CD4-positive, alpha-beta T cell (primary cell): ENCODE measurements at regions not wholly inside any gene's neighbourhood (a gene's known extent, or its start where the extent isn't known, plus 50 kb on each side); places are given as distances from the start of the nearest gene placed in this dataset.
A peak's percentile ranks its signal among the peaks of the same experiment; 100 is the strongest.

ENCODE experiments used
- ATAC-seq: fragments of 200-7000 bp; cut with Tn5 transposase; one replicate; pipeline ENCODE4 v1.10.0; 2022; ENCODE audit warnings: mild to moderate bottlenecking; ENCODE audit not compliant: poor library complexity
- CTCF ChIA-PET: fragments of 350-600 bp; sonication (Branson Sonifier 250); formaldehyde crosslinking; loops from one replicate; lab custom pipeline; 2021; ENCODE audit warnings: antibody characterized with exemption, inconsistent platforms; lab: Charles Lee
- POLR2A ChIA-PET: fragments of 350-600 bp; sonication (Branson Sonifier 250); formaldehyde crosslinking; loops from one replicate; lab custom pipeline; 2021; ENCODE audit warnings: antibody characterized with exemption, inconsistent platforms; lab: Charles Lee
- DNase-seq, 14 experiments: peaks; one replicate each; pipeline ENCODE4 v3.0.0-alpha.2; 2013 to 2020; ENCODE audit warnings: mixed read lengths in 2 of 14
- H3K27ac ChIP-seq, 2 donors: one replicate each; pipeline versions ENCODE4 v1.5.1 to v1.7.0; 2013; ENCODE audit warnings: low read length in 2 of 2, low read depth in 1 of 2, mild to moderate bottlenecking in 1 of 2
- H3K27me3 ChIP-seq, 2 experiments: 1 replicate in 1 of 2; 2 replicates in 1 of 2; pipeline versions ENCODE4 v1.6.1 to v1.7.0; 2013; ENCODE audit warnings: low read length in 2 of 2, control low read depth in 1 of 2, mild to moderate bottlenecking in 1 of 2, moderate library complexity in 1 of 2; ENCODE audit not compliant: insufficient read depth in 2 of 2, control insufficient read depth in 1 of 2
- H3K36me3 ChIP-seq: one replicate; pipeline ENCODE4 v1.6.1; 2013; ENCODE audit warnings: low read length, control low read depth; ENCODE audit not compliant: insufficient read depth
- H3K4me1 ChIP-seq: one replicate; pipeline ENCODE4 v1.6.1; 2013; ENCODE audit warnings: low read length, control low read depth; ENCODE audit not compliant: insufficient read depth
- H3K4me3 ChIP-seq: one replicate; pipeline ENCODE4 v1.5.1; 2013; ENCODE audit warnings: mild to moderate bottlenecking, low read length, moderate library complexity
- H3K9me3 ChIP-seq, 2 experiments: 1 replicate in 1 of 2; 2 replicates in 1 of 2; pipeline versions ENCODE4 v1.6.1 to v1.7.0; 2013; ENCODE audit warnings: low read length in 2 of 2, mild to moderate bottlenecking in 2 of 2, control low read depth in 1 of 2, moderate library complexity in 1 of 2; ENCODE audit not compliant: control insufficient read depth in 1 of 2, insufficient read depth in 1 of 2
- H3K27ac Mint-ChIP-seq: one replicate; pipeline ENCODE4 v1.8.0; 2020; ENCODE audit warnings: mixed read lengths
- H3K27me3 Mint-ChIP-seq: one replicate; pipeline ENCODE4 v1.8.0; 2021; ENCODE audit warnings: mixed read lengths
- H3K36me3 Mint-ChIP-seq: one replicate; pipeline ENCODE4 v1.8.0; 2021; ENCODE audit warnings: low read depth, mixed read lengths
- H3K4me1 Mint-ChIP-seq: one replicate; pipeline ENCODE4 v1.8.0; 2021; ENCODE audit warnings: low read depth, mixed read lengths
- H3K4me3 Mint-ChIP-seq: one replicate; pipeline ENCODE4 v1.8.0; 2020; ENCODE audit warnings: mild to moderate bottlenecking, mixed read lengths
- H3K9me3 Mint-ChIP-seq: one replicate; pipeline ENCODE4 v1.8.0; 2020; ENCODE audit warnings: mixed read lengths
- CTCF ChIP-seq: fragments of 200-600 bp; IDR thresholded peaks from one replicate; pipeline ENCODE4 v1.8.0; 2022; ENCODE audit warnings: antibody characterized with exemption, mild to moderate bottlenecking
- intact Hi-C, 2 experiments: fragments of 100-400 bp; cut with DNase I in 1 of 2; cut with micrococcal nuclease in 1 of 2; formaldehyde crosslinking; loops; one replicate each; pipeline versions ENCODE4 v1.15.1 to v1.9.0; 2023 to 2025; cut with DNase I, micrococcal nuclease

- intact Hi-C loops, result no loop called here
- H3K36me3 ChIP-seq, result no peaks in the 10 kb centered on the region
- H3K9me3 ChIP-seq, result peaks cover 0 to 4% of the 10 kb centered on the region in 2 experiments
- no peaks in the 10 kb centered on the region for H3K4me1 Mint-ChIP-seq
- no peaks in the 10 kb centered on the region for H3K27me3 Mint-ChIP-seq
- H3K4me3 ChIP-seq, result no peak overlapping the region
- H3K36me3 Mint-ChIP-seq, result no peaks in the 10 kb centered on the region
- H3K4me3 Mint-ChIP-seq, result no peak overlapping the region
- no peak for ATAC-seq
- peaks cover 2% of the 10 kb centered on the region for H3K9me3 Mint-ChIP-seq
- TF ChIP-seq CTCF, result no peak
- no peak overlapping the region for H3K27ac Mint-ChIP-seq
- no peaks in the 10 kb centered on the region for H3K4me1 ChIP-seq
- no peaks in the 10 kb centered on the region for H3K27me3 ChIP-seq
- POLR2A ChIA-PET, result no interaction called here
- no peak for DNase-seq
- H3K27ac ChIP-seq, result no peak overlapping the region
- CTCF ChIA-PET, result no interaction called here
These were observed 201.6 kb upstream of the SOX9 start for GRCh38 chr17:71919186-71919585.

GRCh38 chr17:71919896-71920295 is 200.9 kb upstream of the SOX9 start:
- intact Hi-C loops, result no loop called here
- Mint-ChIP-seq H3K36me3 (no peaks in the 10 kb centered on the region), H3K27me3 (no peaks in the 10 kb centered on the region), H3K9me3 (peaks cover 2% of the 10 kb centered on the region), H3K27ac (no peak overlapping the region), H3K4me3 (no peak overlapping the region), H3K4me1 (no peaks in the 10 kb centered on the region)
- DNase-seq (no peak), ATAC-seq (no peak)
- Histone ChIP-seq H3K4me3 (no peak overlapping the region), H3K27ac (no peak overlapping the region), H3K27me3 (no peaks in the 10 kb centered on the region), H3K36me3 (no peaks in the 10 kb centered on the region), H3K4me1 (no peaks in the 10 kb centered on the region), H3K9me3 (peaks cover 0 to 8% of the 10 kb centered on the region in 2 experiments)
- TF ChIP-seq CTCF, result no peak
- CTCF ChIA-PET, result no interaction called here
- POLR2A ChIA-PET, result no interaction called here

- DNase-seq (peak in 3 of 14 experiments; percentile 16 to 54 (median 25)), ATAC-seq (peak; percentile 82)
- Mint-ChIP-seq H3K4me1 (no peaks in the 10 kb centered on the region), H3K36me3 (no peaks in the 10 kb centered on the region), H3K27me3 (no peaks in the 10 kb centered on the region), H3K27ac (peak overlapping the region; percentile 55), H3K4me3 (no peak overlapping the region), H3K9me3 (peaks cover 6% of the 10 kb centered on the region)
- H3K27me3 ChIP-seq, result no peaks in the 10 kb centered on the region
- no peak overlapping the region for H3K4me3 ChIP-seq
- H3K27ac ChIP-seq, result no peak overlapping the region
- intact Hi-C loops, result no loop called here
- no peaks in the 10 kb centered on the region for H3K4me1 ChIP-seq
- peaks cover 0 to 8% of the 10 kb centered on the region in 2 experiments for H3K9me3 ChIP-seq
- ChIA-PET CTCF (no interaction called here), POLR2A (no interaction called here)
- no peak for TF ChIP-seq CTCF
- no peaks in the 10 kb centered on the region for H3K36me3 ChIP-seq
These were observed 199.0 kb upstream of the SOX9 start for GRCh38 chr17:71921796-71922195.
